ENCODE measurements at regions not wholly inside any gene's neighbourhood (a gene's known extent, or its start where the extent isn't known, plus 50 kb on each side); places are given as distances from the start of the nearest gene placed in this dataset.

DNA sequence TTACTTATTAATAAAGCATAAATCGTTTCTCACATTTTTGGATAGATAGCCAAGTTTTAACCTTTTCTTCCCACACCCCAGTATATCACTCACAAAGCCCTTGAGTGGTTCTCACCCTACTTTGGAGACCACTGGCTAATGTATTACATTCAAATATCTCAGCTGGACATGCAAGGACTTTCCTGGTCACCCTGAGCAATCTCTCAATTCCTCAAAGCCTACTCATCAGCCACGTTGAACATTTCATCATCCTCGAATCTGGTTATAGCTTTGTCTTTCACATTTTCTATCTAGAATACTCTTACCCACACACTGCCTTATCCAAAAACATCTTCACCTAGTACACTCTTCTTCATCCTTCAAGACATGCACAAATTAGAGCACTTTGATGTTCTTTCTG lies 71.1 kb upstream of the MAPRE2 start:
- no peaks in the 10 kb centered on the region for H3K36me3 ChIP-seq (ENCODE audit: insufficient read depth, low read length)
- no peak overlapping the region for H2AFZ ChIP-seq (ENCODE audit: low read depth, low read length)
- DNase-seq (no peak), ATAC-seq (ENCODE audit: insufficient read depth, low read depth) (no peak)
- H3K4me3 ChIP-seq (ENCODE audit: low read depth in 1 of 2, low read length in 2 of 2): no peak overlapping the region
- H3K4me1 ChIP-seq (ENCODE audit: insufficient read depth, low read length): no peaks in the 10 kb centered on the region
- H3K79me2 ChIP-seq (ENCODE audit: insufficient read depth, low read length): no peaks in the 10 kb centered on the region
- no peaks in the 10 kb centered on the region for H4K20me1 ChIP-seq (ENCODE audit: insufficient read depth, low read length)
- no peak for TF ChIP-seq EZH2 (IDR thresholded peaks at IDR 0.05; ENCODE audit: borderline replicate concordance, low read depth, low read length, severe bottlenecking)
- TF ChIP-seq, protein P1, sequence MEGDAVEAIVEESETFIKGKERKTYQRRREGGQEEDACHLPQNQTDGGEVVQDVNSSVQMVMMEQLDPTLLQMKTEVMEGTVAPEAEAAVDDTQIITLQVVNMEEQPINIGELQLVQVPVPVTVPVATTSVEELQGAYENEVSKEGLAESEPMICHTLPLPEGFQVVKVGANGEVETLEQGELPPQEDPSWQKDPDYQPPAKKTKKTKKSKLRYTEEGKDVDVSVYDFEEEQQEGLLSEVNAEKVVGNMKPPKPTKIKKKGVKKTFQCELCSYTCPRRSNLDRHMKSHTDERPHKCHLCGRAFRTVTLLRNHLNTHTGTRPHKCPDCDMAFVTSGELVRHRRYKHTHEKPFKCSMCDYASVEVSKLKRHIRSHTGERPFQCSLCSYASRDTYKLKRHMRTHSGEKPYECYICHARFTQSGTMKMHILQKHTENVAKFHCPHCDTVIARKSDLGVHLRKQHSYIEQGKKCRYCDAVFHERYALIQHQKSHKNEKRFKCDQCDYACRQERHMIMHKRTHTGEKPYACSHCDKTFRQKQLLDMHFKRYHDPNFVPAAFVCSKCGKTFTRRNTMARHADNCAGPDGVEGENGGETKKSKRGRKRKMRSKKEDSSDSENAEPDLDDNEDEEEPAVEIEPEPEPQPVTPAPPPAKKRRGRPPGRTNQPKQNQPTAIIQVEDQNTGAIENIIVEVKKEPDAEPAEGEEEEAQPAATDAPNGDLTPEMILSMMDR (IDR thresholded peaks at IDR 0.05; ENCODE audit: borderline replicate concordance, extremely low read depth, low read length, poor library complexity, severe bottlenecking): no peak
- H3K27me3 ChIP-seq (ENCODE audit: insufficient read depth, low read length, poor library complexity): peaks cover 21% of the 10 kb centered on the region
- H3K9me3 ChIP-seq (ENCODE audit: insufficient read depth, low read length, severe bottlenecking): no peaks in the 10 kb centered on the region
- H3K9ac ChIP-seq (ENCODE audit: low read depth, low read length): no peak overlapping the region
- H3K27ac ChIP-seq (ENCODE audit: low read length): no peak overlapping the region
- H3K4me2 ChIP-seq (ENCODE audit: insufficient read depth, low read length): no peak overlapping the region

DNA sequence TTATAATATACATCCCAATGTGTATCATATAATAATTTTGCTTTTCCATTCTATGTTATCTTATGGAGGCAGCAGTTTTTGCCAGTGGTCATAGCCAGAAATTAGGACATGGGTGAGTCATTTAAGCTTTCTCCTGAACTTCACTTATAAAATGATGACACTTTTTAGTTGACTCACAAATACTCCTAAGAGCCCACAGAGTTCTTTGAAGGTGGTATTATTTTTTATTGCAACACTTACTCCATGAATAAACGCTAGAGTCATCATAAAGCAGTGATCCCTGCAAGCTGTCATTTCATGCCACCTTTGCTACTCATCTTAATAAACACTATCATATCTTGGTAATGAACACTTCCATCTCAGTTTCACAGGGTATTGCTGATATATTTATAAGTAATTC lies 69.9 kb upstream of the MAPRE2 start:
- ATAC-seq (ENCODE audit: insufficient read depth, low read depth): no peak
- Histone ChIP-seq H3K4me3 (ENCODE audit: low read depth in 1 of 2, low read length in 2 of 2) (no peak overlapping the region), H3K27me3 (ENCODE audit: insufficient read depth, low read length, poor library complexity) (peaks cover 27% of the 10 kb centered on the region), H3K79me2 (ENCODE audit: insufficient read depth, low read length) (no peaks in the 10 kb centered on the region), H3K9ac (ENCODE audit: low read depth, low read length) (no peak overlapping the region), H3K36me3 (ENCODE audit: insufficient read depth, low read length) (no peaks in the 10 kb centered on the region), H3K4me1 (ENCODE audit: insufficient read depth, low read length) (peaks cover 5% of the 10 kb centered on the region; the same call in 1 of the 2 replicates), H3K27ac (ENCODE audit: low read length) (no peak overlapping the region), H3K9me3 (ENCODE audit: insufficient read depth, low read length, severe bottlenecking) (no peaks in the 10 kb centered on the region), H2AFZ (ENCODE audit: low read depth, low read length) (no peak overlapping the region), H3K4me2 (ENCODE audit: insufficient read depth, low read length) (no peak overlapping the region), H4K20me1 (ENCODE audit: insufficient read depth, low read length) (no peaks in the 10 kb centered on the region)
- TF ChIP-seq, protein P1 (IDR thresholded peaks at IDR 0.05; ENCODE audit: borderline replicate concordance, extremely low read depth, low read length, poor library complexity, severe bottlenecking): no peak
- TF ChIP-seq EZH2 (IDR thresholded peaks at IDR 0.05; ENCODE audit: borderline replicate concordance, low read depth, low read length, severe bottlenecking): no peak
- no peak for DNase-seq

DNA sequence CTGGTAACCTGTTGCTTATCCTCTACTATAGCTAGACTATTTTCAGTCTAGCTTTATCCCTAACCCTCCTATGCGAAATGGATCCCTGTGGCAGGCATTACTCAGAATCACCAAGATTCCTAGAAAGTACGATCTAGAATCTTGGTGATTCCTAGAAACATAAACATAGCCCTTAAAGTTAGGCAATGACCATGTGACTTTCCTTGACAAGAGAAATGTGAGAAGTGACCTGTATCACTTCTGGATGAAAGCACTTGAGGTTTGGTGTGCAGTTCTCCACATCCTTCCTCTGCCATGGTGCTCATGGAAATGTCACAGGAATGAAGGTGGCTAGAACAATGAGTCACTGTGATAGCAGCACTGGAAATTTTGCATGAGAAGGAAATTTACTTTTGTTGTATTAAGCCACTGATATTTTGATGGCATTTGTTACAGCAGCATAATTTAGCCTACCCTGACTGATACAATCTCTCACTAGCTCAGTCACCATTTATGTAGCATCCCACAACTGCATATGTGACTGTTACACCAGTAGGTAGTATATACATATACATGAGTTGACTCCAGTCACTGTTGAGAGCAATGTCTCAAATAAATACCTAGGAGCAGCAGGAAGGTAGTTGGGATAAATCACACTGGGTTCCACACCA lies 68.3 kb upstream of the MAPRE2 start:
- Histone ChIP-seq H4K20me1 (ENCODE audit: insufficient read depth, low read length) (no peaks in the 10 kb centered on the region), H3K79me2 (ENCODE audit: insufficient read depth, low read length) (no peaks in the 10 kb centered on the region), H3K27me3 (ENCODE audit: insufficient read depth, low read length, poor library complexity) (peaks cover 43% of the 10 kb centered on the region), H3K4me1 (ENCODE audit: insufficient read depth, low read length) (peaks cover 17% of the 10 kb centered on the region), H3K4me3 (ENCODE audit: low read depth in 1 of 2, low read length in 2 of 2) (no peak overlapping the region), H3K9me3 (ENCODE audit: insufficient read depth, low read length, severe bottlenecking) (no peaks in the 10 kb centered on the region), H3K4me2 (ENCODE audit: insufficient read depth, low read length) (no peak overlapping the region), H3K9ac (ENCODE audit: low read depth, low read length) (no peak overlapping the region), H2AFZ (ENCODE audit: low read depth, low read length) (no peak overlapping the region), H3K36me3 (ENCODE audit: insufficient read depth, low read length) (no peaks in the 10 kb centered on the region), H3K27ac (ENCODE audit: low read length) (no peak overlapping the region)
- no peak for ATAC-seq (ENCODE audit: insufficient read depth, low read depth)
- no peak for DNase-seq
- TF ChIP-seq, protein P1 (IDR thresholded peaks at IDR 0.05; ENCODE audit: borderline replicate concordance, extremely low read depth, low read length, poor library complexity, severe bottlenecking): no peak
